Skin of body (tissue), 1 donor: ENCODE measurements at regions not wholly inside any gene's neighbourhood (a gene's known extent, or its start where the extent isn't known, plus 50 kb on each side); places are given as distances from the start of the nearest gene placed in this dataset.
"Not testable (repeated sequence)": the region's sequence is repeated elsewhere in the genome, so short reads cannot be mapped to it uniquely, and the experiment has no call there.

Experiments used
- DNase-seq: peaks from one replicate; lab custom pipeline; 2025; lab: John Stamatoyannopoulos, UW

GRCh38 chr3:65303431-65303830, 615.6 kb upstream of the ADAMTS9 start:
- no peak for DNase-seq

- DNase-seq = no peak
These were observed 603.8 kb upstream of the ADAMTS9 start for GRCh38 chr3:65291448-65292125.

- DNase-seq = no peak
These were observed 601.0 kb upstream of the ADAMTS9 start for GRCh38 chr3:65288776-65289175.

GRCh38 chr3:65285956-65286355, 598.2 kb upstream of the ADAMTS9 start:
- DNase-seq = no peak

- DNase-seq = no peak
These were observed 597.2 kb upstream of the ADAMTS9 start for GRCh38 chr3:65284961-65285360.

- no peak for DNase-seq
These were observed 596.7 kb upstream of the ADAMTS9 start for GRCh38 chr3:65284546-65284945.

- no peak for DNase-seq
These were observed 591.5 kb upstream of the ADAMTS9 start for GRCh38 chr3:65279225-65279782.

GRCh38 chr3:65277798-65278197, 590.0 kb upstream of the ADAMTS9 start:
- DNase-seq = no peak

- no peak for DNase-seq
These were observed 588.8 kb upstream of the ADAMTS9 start for GRCh38 chr3:65276551-65276950.

GRCh38 chr3:65268426-65268825, 580.6 kb upstream of the ADAMTS9 start:
- DNase-seq = peak; percentile 65

- DNase-seq = peak; percentile 77
These were observed 578.3 kb upstream of the ADAMTS9 start for GRCh38 chr3:65265942-65266590.

- DNase-seq = no peak
These were observed 577.7 kb upstream of the ADAMTS9 start for GRCh38 chr3:65265511-65265910.

- no peak for DNase-seq
These were observed 574.7 kb upstream of the ADAMTS9 start for GRCh38 chr3:65262548-65262947.

GRCh38 chr3:65259946-65260345, 572.1 kb upstream of the ADAMTS9 start:
- DNase-seq = no peak

- DNase-seq = not testable (repeated sequence)
These were observed 565.1 kb upstream of the ADAMTS9 start for GRCh38 chr3:65252914-65253313.

- no peak for DNase-seq
These were observed 564.5 kb upstream of the ADAMTS9 start for GRCh38 chr3:65252266-65252665.

GRCh38 chr3:65251375-65251774, 563.6 kb upstream of the ADAMTS9 start:
- DNase-seq = no peak

- no peak for DNase-seq
These were observed 558.8 kb upstream of the ADAMTS9 start for GRCh38 chr3:65246561-65246960.

GRCh38 chr3:65245133-65246063, 557.6 kb upstream of the ADAMTS9 start:
- DNase-seq = peak; percentile 32

GRCh38 chr3:65240366-65240765, 552.6 kb upstream of the ADAMTS9 start:
- DNase-seq = no peak

GRCh38 chr3:65238652-65239051, 550.9 kb upstream of the ADAMTS9 start:
- DNase-seq = no peak

GRCh38 chr3:65234499-65234898, 546.7 kb upstream of the ADAMTS9 start:
- no peak for DNase-seq
